Choroid plexus epithelial cell (primary cell): ENCODE measurements at regions not wholly inside any gene's neighbourhood (a gene's known extent, or its start where the extent isn't known, plus 50 kb on each side); places are given as distances from the start of the nearest gene placed in this dataset.
"Not testable (repeated sequence)": the region's sequence is repeated elsewhere in the genome, so short reads cannot be mapped to it uniquely, and the experiment has no call there.

Experiments
- DNase-seq: peaks from one replicate; pipeline ENCODE4 v3.0.0-alpha.2; 2010; ENCODE audit warnings: low read depth
- H3K4me3 ChIP-seq: 2 replicates; pipeline ENCODE4 v1.5.1; 2011; ENCODE audit warnings: low read depth, mild to moderate bottlenecking, control low read depth, low read length, moderate library complexity
- TF ChIP-seq, protein P1 (sequence below): conservative IDR thresholded peaks from 2 replicates; pipeline ENCODE4 v1.5.1; 2011; ENCODE audit warnings: low read depth, mild to moderate bottlenecking, control low read depth, inconsistent platforms, low read length, moderate library complexity

- TF ChIP-seq, protein P1, sequence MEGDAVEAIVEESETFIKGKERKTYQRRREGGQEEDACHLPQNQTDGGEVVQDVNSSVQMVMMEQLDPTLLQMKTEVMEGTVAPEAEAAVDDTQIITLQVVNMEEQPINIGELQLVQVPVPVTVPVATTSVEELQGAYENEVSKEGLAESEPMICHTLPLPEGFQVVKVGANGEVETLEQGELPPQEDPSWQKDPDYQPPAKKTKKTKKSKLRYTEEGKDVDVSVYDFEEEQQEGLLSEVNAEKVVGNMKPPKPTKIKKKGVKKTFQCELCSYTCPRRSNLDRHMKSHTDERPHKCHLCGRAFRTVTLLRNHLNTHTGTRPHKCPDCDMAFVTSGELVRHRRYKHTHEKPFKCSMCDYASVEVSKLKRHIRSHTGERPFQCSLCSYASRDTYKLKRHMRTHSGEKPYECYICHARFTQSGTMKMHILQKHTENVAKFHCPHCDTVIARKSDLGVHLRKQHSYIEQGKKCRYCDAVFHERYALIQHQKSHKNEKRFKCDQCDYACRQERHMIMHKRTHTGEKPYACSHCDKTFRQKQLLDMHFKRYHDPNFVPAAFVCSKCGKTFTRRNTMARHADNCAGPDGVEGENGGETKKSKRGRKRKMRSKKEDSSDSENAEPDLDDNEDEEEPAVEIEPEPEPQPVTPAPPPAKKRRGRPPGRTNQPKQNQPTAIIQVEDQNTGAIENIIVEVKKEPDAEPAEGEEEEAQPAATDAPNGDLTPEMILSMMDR, result no peak
- no peak overlapping the region for H3K4me3 ChIP-seq
- no peak for DNase-seq
Observed at GRCh38 chr20:48359692-48360341, 468.0 kb downstream of the PREX1 start.

- not testable (repeated sequence) for DNase-seq, H3K4me3 ChIP-seq
Observed at GRCh38 chr20:48359055-48359390, 468.8 kb downstream of the PREX1 start.

DNA sequence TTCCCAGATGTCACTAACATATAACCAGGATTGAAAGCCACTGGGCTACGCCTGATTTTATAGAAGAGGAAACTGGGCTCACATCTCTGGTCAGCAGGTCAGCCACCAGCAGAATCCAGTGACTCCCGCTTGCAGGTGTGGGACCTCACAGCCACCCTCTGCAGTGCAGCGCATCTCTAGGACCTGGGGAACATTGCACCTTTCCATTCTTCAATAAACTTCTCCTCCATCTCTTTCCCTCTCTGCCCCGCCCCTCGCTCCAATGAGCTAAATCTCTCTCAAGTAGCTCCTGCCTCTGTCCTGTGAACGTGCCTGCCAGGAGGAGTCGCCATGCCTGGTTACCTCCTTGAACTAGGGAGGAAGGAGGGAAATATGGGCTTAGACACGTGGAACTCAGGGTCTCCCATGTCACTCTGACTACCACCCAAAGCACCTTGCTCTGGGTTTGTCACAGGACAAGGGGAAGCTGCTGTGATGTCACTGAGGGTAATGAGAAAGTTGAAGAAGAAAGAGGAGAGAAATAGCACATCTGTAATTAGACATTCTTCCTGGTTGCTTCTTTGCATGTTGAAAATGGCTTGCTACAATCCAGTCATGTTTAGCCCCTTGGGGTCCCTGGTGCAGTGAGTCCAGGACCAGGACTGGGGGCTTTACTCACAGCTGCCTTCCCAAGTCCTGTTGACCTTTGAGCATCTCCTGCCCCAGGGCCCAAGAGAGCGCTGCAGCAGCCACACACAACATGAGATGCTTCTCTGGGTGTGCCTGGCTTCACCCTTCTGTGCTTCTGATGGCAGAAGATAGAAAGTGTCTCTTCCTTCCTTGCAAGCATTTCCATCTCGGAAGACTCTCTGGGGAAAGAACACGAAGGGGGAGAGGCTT, 469.4 kb downstream of the PREX1 start:
- TF ChIP-seq, protein P1, result no peak
- H3K4me3 ChIP-seq, result no peak overlapping the region
- DNase-seq, result no peak

DNA sequence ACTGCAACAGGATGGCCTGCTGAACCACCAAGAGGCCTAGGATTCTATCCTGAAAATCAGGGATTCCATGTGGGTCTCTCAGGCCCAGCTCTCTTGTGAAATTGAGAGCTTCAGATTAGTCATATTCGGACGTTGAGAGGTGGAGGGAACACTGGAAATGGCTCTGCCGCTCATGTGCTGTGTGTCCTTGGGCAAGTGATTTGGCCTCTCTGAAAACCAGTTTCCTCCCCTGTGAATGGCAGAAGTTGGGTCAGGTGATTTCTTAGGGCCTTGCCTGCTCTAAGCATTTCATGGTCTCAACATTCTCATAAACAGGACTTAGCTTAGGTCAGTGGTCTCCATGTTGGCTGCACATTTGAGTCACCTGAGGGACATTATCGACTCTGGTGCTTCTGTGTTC, 470.1 kb downstream of the PREX1 start:
- H3K4me3 ChIP-seq, result no peak overlapping the region
- TF ChIP-seq, protein P1, result no peak
- no peak for DNase-seq

DNA sequence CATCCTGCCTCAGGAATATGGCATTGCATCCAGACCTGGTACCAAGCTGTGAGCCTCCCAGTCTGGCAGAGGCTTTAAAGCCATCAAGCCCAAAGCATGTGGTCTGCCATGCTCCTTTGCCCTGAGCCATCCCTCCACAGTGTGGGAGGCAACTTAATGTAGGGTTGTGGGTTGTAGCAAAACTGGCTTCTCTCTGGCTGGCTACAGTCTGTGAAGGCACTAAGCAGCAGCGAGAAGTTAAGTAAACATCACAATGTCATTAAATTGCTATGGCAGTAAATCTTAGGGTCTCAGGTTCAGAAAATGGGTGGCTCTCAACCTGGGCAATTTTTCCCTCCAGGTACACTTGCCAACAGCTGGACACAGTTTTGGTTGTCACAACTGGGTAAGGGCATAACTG, 472.9 kb downstream of the PREX1 start:
- TF ChIP-seq, protein P1, result no peak
- H3K4me3 ChIP-seq, result no peak overlapping the region
- DNase-seq, result no peak

DNA sequence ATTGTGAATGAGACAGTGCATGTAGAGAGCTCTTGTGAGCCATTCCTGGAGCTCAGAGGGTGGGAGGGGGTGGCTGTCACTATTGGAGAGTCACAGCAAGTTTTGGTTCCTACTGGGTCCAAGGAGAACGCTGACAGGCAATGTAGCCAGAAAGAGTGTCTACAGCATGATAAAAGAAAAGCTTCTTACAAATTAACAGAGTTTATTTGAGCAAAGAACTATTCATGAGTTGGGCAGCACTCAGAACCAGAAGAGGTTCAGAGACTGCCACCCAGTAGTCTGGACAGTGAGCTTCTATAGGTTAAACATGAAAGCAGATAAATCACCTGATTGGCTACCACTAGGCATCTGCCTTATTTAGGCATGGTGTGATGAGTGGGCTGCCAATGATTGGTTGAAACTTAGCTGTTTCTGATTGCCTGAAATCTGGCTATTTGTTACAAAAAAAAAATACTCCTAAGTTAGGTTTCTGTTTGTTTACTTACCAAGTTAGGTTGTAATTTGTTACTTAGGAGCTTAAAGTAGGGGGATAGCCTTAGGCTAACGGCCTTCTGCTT, 473.4 kb downstream of the PREX1 start:
- H3K4me3 ChIP-seq, result no peak overlapping the region
- TF ChIP-seq, protein P1, result no peak
- no peak for DNase-seq

- TF ChIP-seq, protein P1, result no peak
- DNase-seq, result no peak
- H3K4me3 ChIP-seq, result no peak overlapping the region
Observed at GRCh38 chr20:48352628-48353027, 475.2 kb downstream of the PREX1 start.
